OCI-LY7 (cell line): ENCODE measurements at regions not wholly inside any gene's neighbourhood (a gene's known extent, or its start where the extent isn't known, plus 50 kb on each side); places are given as distances from the start of the nearest gene placed in this dataset.
"Not testable (repeated sequence)": the region's sequence is repeated elsewhere in the genome, so short reads cannot be mapped to it uniquely, and the experiment has no call there.

Experiments used
- BruUV-seq: library from RNA; stranded (reverse); fragments of 400-500 nt; replicated peaks from 2 replicates; lab custom pipeline; 2021; lab: Mats Ljungman, UMichigan
- CTCF ChIA-PET: fragments of 300-600 bp; sonication (Branson Sonifier 250); formaldehyde crosslinking; loops from one replicate; lab custom pipeline; 2022; ENCODE audit warnings: antibody characterized with exemption; ENCODE audit not compliant: unreplicated experiment; lab: Charles Lee
- POLR2A ChIA-PET: fragments of 300-600 bp; sonication (Branson Sonifier 250); formaldehyde crosslinking; loops from one replicate; lab custom pipeline; 2022; ENCODE audit warnings: antibody characterized with exemption; lab: Charles Lee
- DNase-seq: peaks from one replicate; pipeline ENCODE4 v3.0.0-alpha.2; 2015; ENCODE audit warnings: low spot score
- H2AFZ ChIP-seq: fragments of 200-600 bp; sonication (generic), shearing (Covaris generic); 2 replicates; pipeline ENCODE4 v1.6.1; 2014; ENCODE audit warnings: mild to moderate bottlenecking, antibody characterized with exemption, low read length, moderate library complexity
- H3K27ac ChIP-seq: fragments of 200-600 bp; sonication (generic); 2 replicates; pipeline ENCODE4 v1.5.1; 2014; ENCODE audit warnings: mixed run types, low read depth, mild to moderate bottlenecking, moderate library complexity, low read length, inconsistent platforms; ENCODE audit not compliant: poor library complexity, severe bottlenecking
- H3K36me3 ChIP-seq: fragments of 200-600 bp; sonication (generic); 2 replicates; pipeline ENCODE4 v1.6.1; 2014; ENCODE audit warnings: mild to moderate bottlenecking, antibody characterized with exemption, low read length, moderate library complexity, mixed read lengths; ENCODE audit not compliant: insufficient read depth
- H3K4me1 ChIP-seq: fragments of 200-600 bp; sonication (generic); 2 replicates; pipeline ENCODE4 v1.5.1; 2014; ENCODE audit warnings: mild to moderate bottlenecking, low read length; ENCODE audit not compliant: insufficient read depth, poor library complexity, severe bottlenecking
- H3K4me2 ChIP-seq: fragments of 200-600 bp; sonication (generic); 2 replicates; pipeline ENCODE4 v1.6.1; 2014; ENCODE audit warnings: mild to moderate bottlenecking, low read length
- H3K4me3 ChIP-seq: fragments of 200-600 bp; sonication (generic); 2 replicates; pipeline ENCODE4 v1.5.1; 2014; ENCODE audit warnings: mild to moderate bottlenecking, low read depth, low read length; ENCODE audit not compliant: poor library complexity, severe bottlenecking
- H3K79me2 ChIP-seq: fragments of 200-600 bp; sonication (generic); 2 replicates; pipeline ENCODE4 v1.6.1; 2016; ENCODE audit warnings: low read depth, mild to moderate bottlenecking, low read length, moderate library complexity, mixed read lengths; ENCODE audit not compliant: insufficient read depth
- H3K9me2 ChIP-seq: fragments of 200-600 bp; sonication (generic); 2 replicates; pipeline ENCODE4 v1.6.1; 2016; ENCODE audit warnings: mild to moderate bottlenecking, low read length, mixed read lengths; ENCODE audit not compliant: insufficient read depth
- H3K9me3 ChIP-seq: fragments of 200-600 bp; sonication (generic); 2 replicates; pipeline ENCODE4 v1.6.1; 2014; ENCODE audit warnings: mild to moderate bottlenecking, mixed run types, low read length, mixed read lengths
- H4K20me1 ChIP-seq: fragments of 200-600 bp; sonication (generic); 2 replicates; pipeline ENCODE4 v1.6.1; 2014; ENCODE audit warnings: mild to moderate bottlenecking, antibody characterized with exemption, low read length, moderate library complexity, mixed read lengths; ENCODE audit not compliant: insufficient read depth
- EZH2phosphoT487 ChIP-seq: fragments of 200-600 bp; sonication (generic); IDR thresholded peaks from 2 replicates; pipeline ENCODE4 v1.6.1; 2018; ENCODE audit warnings: low read depth, borderline replicate concordance, mild to moderate bottlenecking, mixed run types, antibody characterized with exemption, low read length, moderate library complexity, mixed read lengths
- intact Hi-C: fragments of 100-400 bp; cut with micrococcal nuclease; formaldehyde crosslinking; loops from one replicate; pipeline ENCODE4 v1.10.0; 2022; ENCODE audit not compliant: unreplicated experiment
- TF ChIP-seq, protein P1 (sequence below): fragments of 200-600 bp; sonication (generic); conservative IDR thresholded peaks from 2 replicates; pipeline ENCODE4 v1.5.1; 2014; ENCODE audit warnings: mild to moderate bottlenecking, antibody characterized with exemption, low read length, moderate library complexity, mixed read lengths

DNA sequence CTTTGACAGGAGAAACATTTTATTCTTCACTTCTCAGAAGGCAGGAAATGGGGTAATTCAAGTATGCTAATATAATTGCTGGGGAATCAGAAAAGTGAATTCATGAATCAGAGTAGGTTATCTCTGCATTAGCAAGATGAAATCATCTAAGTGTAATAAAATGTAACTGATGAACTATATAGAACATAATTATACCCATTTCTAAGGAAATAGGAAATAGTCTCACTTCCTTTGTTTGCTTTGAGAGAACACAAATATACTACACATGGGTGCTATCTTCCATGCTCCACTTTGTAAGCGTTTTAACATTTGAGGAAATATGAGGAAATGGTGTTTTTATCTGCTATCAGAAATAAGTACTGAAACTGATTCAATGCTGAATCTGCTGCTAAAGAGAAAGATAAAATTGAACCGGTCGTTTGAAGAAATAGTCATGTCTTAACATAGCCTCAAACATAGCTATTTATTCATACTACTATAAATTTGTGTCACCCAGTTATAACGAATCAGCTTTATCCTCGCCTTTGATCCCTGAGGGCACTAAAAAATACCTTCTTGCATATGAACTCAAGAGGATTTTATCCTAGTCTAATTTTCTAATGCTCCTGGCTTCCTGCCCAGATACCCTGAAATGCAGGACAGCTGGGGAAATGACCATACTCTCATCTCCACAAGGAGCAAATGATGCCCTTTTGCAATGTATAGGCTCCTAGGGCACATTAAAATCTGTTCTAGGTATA, 696.0 kb downstream of the C12orf50 start:
- no peak for DNase-seq
- Histone ChIP-seq H3K36me3 (no peaks in the 10 kb centered on the region), H3K9me2 (no peaks in the 10 kb centered on the region), H3K27ac (no peak overlapping the region), H3K9me3 (no peaks in the 10 kb centered on the region), H2AFZ (no peak overlapping the region), H3K4me2 (no peak overlapping the region), H4K20me1 (no peaks in the 10 kb centered on the region), H3K4me1 (no peaks in the 10 kb centered on the region), H3K4me3 (no peak overlapping the region), H3K79me2 (no peaks in the 10 kb centered on the region)
- CTCF ChIA-PET, result no interaction called here
- no TSS peak for BruUV-seq
- TF ChIP-seq, protein P1, sequence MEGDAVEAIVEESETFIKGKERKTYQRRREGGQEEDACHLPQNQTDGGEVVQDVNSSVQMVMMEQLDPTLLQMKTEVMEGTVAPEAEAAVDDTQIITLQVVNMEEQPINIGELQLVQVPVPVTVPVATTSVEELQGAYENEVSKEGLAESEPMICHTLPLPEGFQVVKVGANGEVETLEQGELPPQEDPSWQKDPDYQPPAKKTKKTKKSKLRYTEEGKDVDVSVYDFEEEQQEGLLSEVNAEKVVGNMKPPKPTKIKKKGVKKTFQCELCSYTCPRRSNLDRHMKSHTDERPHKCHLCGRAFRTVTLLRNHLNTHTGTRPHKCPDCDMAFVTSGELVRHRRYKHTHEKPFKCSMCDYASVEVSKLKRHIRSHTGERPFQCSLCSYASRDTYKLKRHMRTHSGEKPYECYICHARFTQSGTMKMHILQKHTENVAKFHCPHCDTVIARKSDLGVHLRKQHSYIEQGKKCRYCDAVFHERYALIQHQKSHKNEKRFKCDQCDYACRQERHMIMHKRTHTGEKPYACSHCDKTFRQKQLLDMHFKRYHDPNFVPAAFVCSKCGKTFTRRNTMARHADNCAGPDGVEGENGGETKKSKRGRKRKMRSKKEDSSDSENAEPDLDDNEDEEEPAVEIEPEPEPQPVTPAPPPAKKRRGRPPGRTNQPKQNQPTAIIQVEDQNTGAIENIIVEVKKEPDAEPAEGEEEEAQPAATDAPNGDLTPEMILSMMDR, result no peak
- TF ChIP-seq EZH2phosphoT487, result no peak
- POLR2A ChIA-PET, result interaction anchor here (1.0 kb wide), 1 partner anchor 12 kb away, joined by 3 read pairs; no protein-coding TSS in a partner anchor
- intact Hi-C loops, result no loop called here

DNA sequence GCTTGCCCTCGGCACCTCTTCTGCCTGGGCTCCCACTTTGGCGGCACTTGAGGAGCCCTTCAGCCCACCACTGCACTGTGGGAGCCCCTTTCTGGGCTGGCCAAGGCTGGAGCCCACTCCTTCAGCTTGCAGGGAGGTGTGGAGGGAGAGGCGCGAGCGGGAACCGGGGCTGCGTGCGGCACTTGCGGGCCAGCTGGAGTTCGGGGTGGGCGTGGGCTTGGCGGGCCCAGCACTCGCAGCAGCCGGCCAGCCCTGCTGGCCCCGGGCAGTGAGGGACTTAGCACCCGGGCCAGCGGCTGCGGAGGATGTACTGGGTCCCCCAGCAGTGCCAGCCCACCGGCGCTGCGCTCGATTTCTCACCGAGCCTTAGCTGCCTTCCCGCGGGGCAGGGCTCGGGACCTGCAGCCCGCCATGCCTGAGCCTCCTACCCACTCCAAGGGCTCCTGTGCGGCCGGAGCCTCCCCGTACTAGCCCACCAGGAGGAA, 699.1 kb downstream of the C12orf50 start:
- H3K27ac ChIP-seq, CTCF ChIA-PET, DNase-seq, H3K4me2 ChIP-seq, H3K79me2 ChIP-seq, H3K9me2 ChIP-seq, H4K20me1 ChIP-seq, H3K9me3 ChIP-seq, H2AFZ ChIP-seq, POLR2A ChIA-PET, H3K4me1 ChIP-seq, intact Hi-C loops, BruUV-seq, H3K36me3 ChIP-seq, H3K4me3 ChIP-seq: not testable (repeated sequence)

- H3K36me3 ChIP-seq, result no peaks in the 10 kb centered on the region
- intact Hi-C loops, result no loop called here
- ChIA-PET CTCF (no interaction called here), POLR2A (no interaction called here)
- DNase-seq, result no peak
- H2AFZ ChIP-seq, result no peak overlapping the region
- no peaks in the 10 kb centered on the region for H3K79me2 ChIP-seq
- H3K4me3 ChIP-seq, result no peak overlapping the region
- no peak overlapping the region for H3K27ac ChIP-seq
- no peaks in the 10 kb centered on the region for H3K9me3 ChIP-seq
- no peaks in the 10 kb centered on the region for H3K9me2 ChIP-seq
- TF ChIP-seq, protein P1, result no peak
- no peak for TF ChIP-seq EZH2phosphoT487
- no peaks in the 10 kb centered on the region for H4K20me1 ChIP-seq
- no peak overlapping the region for H3K4me2 ChIP-seq
- H3K4me1 ChIP-seq, result no peaks in the 10 kb centered on the region
- BruUV-seq, result no TSS peak
Observed at GRCh38 chr12:87329076-87329863, 699.9 kb downstream of the C12orf50 start.
